Motor neuron (in vitro differentiated cells): ENCODE measurements at regions not wholly inside any gene's neighbourhood (a gene's known extent, or its start where the extent isn't known, plus 50 kb on each side); places are given as distances from the start of the nearest gene placed in this dataset.
"Not testable (repeated sequence)": the region's sequence is repeated elsewhere in the genome, so short reads cannot be mapped to it uniquely, and the experiment has no call there.

Experiments
- ATAC-seq, 8 experiments: fragments of 200-7000 bp; cut with Tn5 transposase; replicated peaks in 6 of 8; 2 replicates each; pipeline ENCODE4 v1.8.0; 2021; ENCODE audit warnings: mild to moderate bottlenecking in 8 of 8, moderate library complexity in 8 of 8
- H3K27ac ChIP-seq, 2 donors: fragments of 250-450 bp; sonication (Bioruptor Pico); 2 replicates each; pipeline ENCODE4 v1.9.0; 2021; ENCODE audit warnings: antibody characterized with exemption in 2 of 2, mild to moderate bottlenecking in 2 of 2, moderate library complexity in 1 of 2
- H3K4me1 ChIP-seq, 2 donors: fragments of 250-450 bp; sonication (Bioruptor Pico); replicated peaks in 1 of 2; 2 replicates each; pipeline ENCODE4 v1.6.1; 2021; ENCODE audit warnings: antibody characterized with exemption in 2 of 2, mild to moderate bottlenecking in 2 of 2, moderate library complexity in 1 of 2
- H3K4me3 ChIP-seq, 5 donors: fragments of 250-450 bp; sonication (Bioruptor Pico); 2 replicates each; pipeline ENCODE4 v1.9.0; 2021; ENCODE audit warnings: antibody characterized with exemption in 5 of 5, mild to moderate bottlenecking in 5 of 5, moderate library complexity in 4 of 5
- whole genome bisulfite sequencing, 10 experiments: fragments of 450-650 bp; shearing (Covaris generic); methylation state at CpG; one replicate each; pipeline ENCODE4 v1.0.0; 2022; 5-methylcytosine and 5-hydroxymethylcytosine counted together
- in situ Hi-C, 9 experiments: fragments of 400-800 bp; cut with MboI; loops; one replicate each; pipeline ENCODE4 v1.15.0; 2021; ENCODE audit warnings: low sequenced_read_pairs in 9 of 9, low pct_unique_long_range_greater_than_20kb in 2 of 9; ENCODE audit not compliant: unreplicated experiment in 9 of 9

DNA sequence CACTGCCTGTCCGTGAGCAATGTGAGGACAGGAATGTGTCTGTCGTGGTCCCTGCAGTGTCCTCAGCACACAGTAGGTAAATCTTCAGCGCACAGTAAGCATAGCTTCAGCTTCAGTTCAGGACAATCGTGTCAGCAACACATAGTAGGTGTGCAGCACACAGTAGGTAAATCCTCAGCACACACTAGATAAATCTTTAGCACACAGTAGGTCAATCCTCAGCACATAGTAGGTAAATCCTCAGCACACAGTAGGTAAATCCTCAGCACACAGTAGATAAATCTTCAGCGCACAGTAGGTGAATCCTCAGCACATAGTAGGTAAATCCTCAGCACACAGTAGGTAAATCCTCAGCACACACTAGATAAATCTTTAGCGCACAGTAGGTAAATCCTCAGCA, 102.4 kb downstream of the MICALL2 start:
- WGBS, 10 experiments, result 72 to 100% (median 91%) methylated on average over 1 to 4 of the region's 6 CpGs; no CpG with 5 or more reads in 3 of the 10 experiments
- H3K4me3 ChIP-seq, H3K4me1 ChIP-seq, H3K27ac ChIP-seq, in situ Hi-C loops, ATAC-seq: not testable (repeated sequence)

DNA sequence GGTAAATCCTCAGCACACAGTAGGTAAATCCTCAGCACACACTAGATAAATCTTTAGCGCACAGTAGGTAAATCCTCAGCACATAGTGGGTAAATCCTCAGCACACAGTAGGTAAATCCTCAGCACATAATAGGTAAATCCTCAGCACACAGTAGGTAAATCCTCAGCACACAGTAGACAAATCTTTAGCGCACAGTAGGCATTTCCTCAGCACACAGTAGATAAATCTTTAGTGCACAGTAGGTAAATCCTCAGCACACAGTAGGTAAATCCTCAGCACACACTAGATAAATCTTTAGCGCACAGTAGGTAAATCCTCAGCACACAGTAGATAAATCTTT, 102.0 kb downstream of the MICALL2 start:
- H3K4me1 ChIP-seq, in situ Hi-C loops, ATAC-seq, H3K27ac ChIP-seq, H3K4me3 ChIP-seq: not testable (repeated sequence)
- WGBS, 10 experiments, result 86 to 100% (median 100%) methylated on average over 1 to 2 of the region's 3 CpGs; no CpG with 5 or more reads in 4 of the 10 experiments

DNA sequence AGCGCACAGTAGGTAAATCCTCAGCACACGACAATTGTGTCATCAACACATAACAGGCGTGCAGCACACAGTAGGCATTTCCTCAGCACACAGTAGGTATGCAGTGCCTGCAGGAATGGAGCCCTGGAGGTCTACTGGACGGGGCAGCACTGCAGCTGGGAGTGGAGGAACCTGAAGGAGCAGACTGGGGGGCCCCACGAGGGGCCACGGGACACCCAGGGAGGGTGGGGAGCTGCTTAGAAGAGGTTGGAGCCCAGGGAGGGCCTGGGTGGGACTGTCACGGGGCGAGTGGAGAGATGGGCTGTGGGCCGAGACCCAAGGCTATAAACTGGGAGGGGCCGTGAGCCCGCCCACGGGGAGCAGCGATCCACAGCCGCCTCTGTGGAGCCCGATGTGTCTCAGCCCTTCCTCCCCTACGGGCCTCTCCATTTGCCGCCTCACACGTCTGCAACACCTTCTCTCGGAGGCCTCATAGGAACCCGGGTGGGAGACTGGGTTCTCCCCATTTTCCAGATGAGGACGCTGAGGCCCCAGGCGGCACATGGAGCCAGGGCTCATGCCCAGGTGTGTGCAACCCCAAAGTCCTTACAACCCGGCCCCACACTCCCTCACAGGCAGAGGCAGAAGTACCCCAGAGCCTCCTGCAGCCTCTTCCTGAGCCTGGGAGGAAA, 101.5 kb downstream of the MICALL2 start:
- 55 to 100% (median 83%) methylated on average over 1 to 4 of the region's 23 CpGs; no CpG with 5 or more reads in 3 of the 10 experiments for WGBS, 10 experiments
- no peak overlapping the region for H3K27ac ChIP-seq
- peak in 5 of 8 experiments; percentile 14 to 62 (median 32) for ATAC-seq
- no peak overlapping the region for H3K4me3 ChIP-seq
- H3K4me1 ChIP-seq, result no peaks in the 10 kb centered on the region
- in situ Hi-C loops, result no loop called here

DNA sequence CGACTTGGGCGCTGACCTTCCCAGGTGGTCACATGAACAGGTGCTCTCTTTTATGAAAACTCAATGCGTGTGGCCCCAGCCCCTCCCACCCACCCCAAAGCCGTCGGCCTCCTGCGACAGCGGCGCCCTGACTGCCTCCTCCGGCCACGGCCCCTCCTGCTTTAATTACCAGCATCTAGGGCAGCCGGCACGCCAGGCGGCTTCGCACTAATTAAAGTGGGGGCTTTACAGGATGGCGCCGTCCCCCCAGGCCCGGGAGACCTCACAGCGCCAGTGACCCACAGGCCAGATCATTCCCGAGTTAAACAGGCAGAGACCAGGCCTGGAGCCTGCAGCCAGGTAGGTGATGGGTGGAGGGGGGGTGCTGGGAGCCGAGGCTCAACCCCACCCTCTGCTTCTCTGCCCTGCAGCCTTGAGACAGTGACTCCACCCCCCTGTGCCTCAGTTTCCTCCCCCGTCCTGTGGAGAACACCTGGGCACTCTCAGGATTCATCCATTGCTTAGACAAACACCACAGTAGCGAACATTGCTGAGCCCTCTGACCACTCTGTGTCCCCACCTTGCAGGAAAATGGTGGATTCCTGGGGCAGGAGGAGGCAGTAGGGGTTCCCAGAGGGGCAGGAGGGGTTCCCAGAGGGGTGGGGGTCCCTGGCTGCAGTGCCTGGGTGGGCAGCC, 100.8 kb downstream of the MICALL2 start:
- no peak overlapping the region for H3K27ac ChIP-seq
- ATAC-seq, result no peak
- in situ Hi-C loops, result no loop called here
- 0% methylated on average over 1 of the region's 22 CpGs; no CpG with 5 or more reads in 9 of the 10 experiments for WGBS, 10 experiments
- H3K4me1 ChIP-seq, result no peaks in the 10 kb centered on the region
- no peak overlapping the region for H3K4me3 ChIP-seq

DNA sequence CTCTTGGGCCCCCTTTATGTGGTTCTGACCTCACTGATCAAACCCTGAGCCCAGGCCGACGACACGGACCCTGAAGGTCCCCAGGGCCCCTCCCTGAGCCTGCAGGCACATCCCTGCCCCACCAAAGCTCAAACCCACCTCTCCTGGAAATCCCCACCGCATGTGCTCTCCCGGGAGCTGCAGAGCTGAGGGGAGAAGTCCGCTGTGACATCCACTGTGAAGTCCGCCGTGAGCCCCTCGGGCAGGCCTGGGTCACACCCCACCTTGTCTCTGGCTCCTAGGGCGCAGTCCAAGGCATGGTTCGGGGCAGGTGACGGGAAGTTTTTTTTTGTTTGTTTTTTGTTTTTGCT, 100.2 kb downstream of the MICALL2 start:
- 50 to 100% (median 56%) methylated on average over 1 to 6 of the region's 12 CpGs; no CpG with 5 or more reads in 7 of the 10 experiments for WGBS, 10 experiments
- no peak overlapping the region for H3K4me3 ChIP-seq
- H3K4me1 ChIP-seq, result no peaks in the 10 kb centered on the region
- no peak for ATAC-seq
- in situ Hi-C loops, result no loop called here
- no peak overlapping the region for H3K27ac ChIP-seq

DNA sequence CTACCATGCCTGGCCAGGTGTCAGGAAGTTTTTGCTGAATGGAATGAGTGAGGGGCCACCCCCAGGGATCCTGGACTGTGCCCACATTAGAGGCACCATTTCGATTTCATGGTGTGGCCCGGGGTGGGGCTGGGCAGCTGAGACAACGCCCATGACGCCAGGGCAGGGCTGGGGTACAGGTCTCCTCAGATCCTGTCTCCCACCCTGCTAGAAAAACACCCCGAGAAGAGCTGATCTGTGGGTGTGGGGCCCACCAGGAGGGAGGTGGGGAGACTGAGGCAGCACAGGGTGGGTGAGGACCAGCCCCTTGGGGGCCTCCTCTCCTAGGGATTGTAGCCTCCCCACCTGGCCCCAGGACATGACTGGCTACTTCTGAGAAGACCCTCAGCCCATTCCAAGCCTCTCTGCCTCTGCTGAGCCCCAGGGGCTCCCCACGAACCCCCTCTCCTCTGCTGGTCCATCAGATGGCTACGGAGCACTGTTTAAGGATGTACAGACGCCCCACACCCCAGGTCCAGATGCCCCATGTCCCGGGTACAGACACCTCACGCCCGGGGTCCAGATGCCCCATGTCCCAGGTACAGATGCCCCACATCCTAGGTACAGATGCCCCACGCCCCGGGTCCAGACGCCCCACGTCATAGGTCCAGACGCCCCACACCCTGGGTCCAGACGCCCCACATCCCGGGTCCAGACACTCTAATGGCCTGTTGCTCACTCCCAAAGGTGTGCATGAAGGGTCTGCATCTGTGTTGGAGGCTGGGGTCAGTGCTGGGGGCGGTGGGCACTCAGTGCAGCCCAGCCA, 99.4 kb downstream of the MICALL2 start:
- WGBS, 10 experiments, result 100% methylated on average over 1 of the region's 19 CpGs; no CpG with 5 or more reads in 9 of the 10 experiments
- no peak for ATAC-seq
- Histone ChIP-seq H3K4me1 (no peaks in the 10 kb centered on the region), H3K27ac (no peak overlapping the region), H3K4me3 (no peak overlapping the region)
- in situ Hi-C loops, result no loop called here

DNA sequence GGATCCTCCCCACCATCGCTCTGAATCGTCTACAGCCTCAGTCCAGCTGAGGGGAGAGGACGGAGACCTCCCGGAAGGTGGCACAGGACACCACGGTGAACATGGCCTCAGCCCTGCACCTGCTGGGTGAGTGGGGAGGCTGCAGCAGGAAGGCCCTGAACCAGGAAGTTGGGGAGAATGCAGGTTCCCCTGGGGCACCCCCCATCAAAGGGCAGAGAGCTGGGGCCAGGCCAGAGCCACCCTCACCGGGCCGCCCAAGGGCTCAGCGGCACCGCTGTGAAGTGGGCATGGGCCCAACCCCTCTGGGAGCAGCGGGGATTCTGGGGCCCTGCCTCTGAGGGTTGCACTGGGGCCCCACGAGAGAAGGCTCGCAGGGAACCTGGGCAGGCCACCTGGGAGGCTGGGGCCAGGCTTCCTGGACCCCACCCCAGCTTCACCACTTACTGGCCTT, 98.7 kb downstream of the MICALL2 start:
- Histone ChIP-seq H3K27ac (no peak overlapping the region), H3K4me3 (no peak overlapping the region), H3K4me1 (no peaks in the 10 kb centered on the region)
- no peak for ATAC-seq
- in situ Hi-C loops, result no loop called here
- 50 to 100% (median 92%) methylated on average over 1 to 5 of the region's 12 CpGs; no CpG with 5 or more reads in 5 of the 10 experiments for WGBS, 10 experiments

DNA sequence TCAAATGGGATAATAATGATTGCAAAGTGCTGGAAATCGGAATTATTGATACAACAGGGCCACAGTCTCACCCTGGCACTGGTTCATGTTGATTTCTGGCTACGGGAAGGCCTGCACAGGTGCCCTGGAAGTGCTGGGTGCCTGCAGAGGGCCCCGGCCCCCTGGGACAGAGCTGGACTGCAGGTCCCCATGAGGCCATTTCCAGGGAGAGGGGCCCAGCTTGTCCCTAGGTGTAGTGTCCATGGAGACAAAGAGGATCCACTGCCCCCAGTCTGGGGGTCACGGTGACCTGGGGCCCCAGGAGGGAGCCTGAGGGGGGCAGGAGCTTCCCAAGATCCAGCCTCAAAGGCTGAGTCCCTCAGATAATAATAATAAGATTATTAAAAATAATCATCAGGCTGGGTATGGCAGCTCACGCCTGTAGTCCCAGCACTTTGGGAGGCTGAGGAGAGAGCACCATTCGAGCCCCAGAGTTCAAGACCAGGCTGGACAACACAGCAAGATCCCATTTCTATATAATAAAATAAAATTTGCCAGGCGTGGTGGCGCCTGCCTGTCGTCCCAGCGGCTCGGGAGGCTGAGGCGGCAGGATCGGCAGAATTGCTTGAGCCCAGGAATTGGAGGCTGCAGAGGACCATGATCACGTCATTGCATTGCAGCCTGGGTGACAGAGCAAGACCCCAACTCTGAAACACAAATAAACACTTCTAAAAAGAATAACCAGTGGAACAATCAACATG, 98.1 kb downstream of the MICALL2 start:
- no peak for ATAC-seq
- no peak overlapping the region for H3K4me3 ChIP-seq
- H3K27ac ChIP-seq, result no peak overlapping the region
- WGBS, 10 experiments, result 0 to 100% (median 77%) methylated on average over 1 to 9 of the region's 14 CpGs; no CpG with 5 or more reads in 4 of the 10 experiments
- in situ Hi-C loops, result no loop called here
- no peaks in the 10 kb centered on the region for H3K4me1 ChIP-seq

DNA sequence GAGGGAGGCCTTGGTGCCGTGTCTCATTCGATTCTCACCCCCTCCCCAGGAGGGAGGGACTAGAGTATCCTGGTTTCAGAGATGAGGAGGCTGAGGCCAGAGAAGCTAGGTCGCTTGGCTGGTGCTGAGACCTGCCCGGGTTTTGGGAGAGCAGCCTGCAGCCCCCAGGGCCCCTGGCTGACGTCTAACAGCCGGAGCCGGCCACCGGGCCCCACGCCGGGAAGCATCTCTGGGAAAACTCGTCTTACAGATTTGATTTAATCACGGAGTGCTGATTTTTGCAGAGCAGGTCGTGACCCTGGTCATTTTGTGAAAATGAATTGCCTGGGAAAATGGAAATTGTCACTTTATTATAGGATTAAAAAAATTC, 97.5 kb downstream of the MICALL2 start:
- 40 to 67% (median 59%) methylated on average over 1 to 9 of the region's 13 CpGs; no CpG with 5 or more reads in 2 of the 10 experiments for WGBS, 10 experiments
- H3K27ac ChIP-seq, result no peak overlapping the region
- no peaks in the 10 kb centered on the region for H3K4me1 ChIP-seq
- peak in 2 of 8 experiments; percentile 31 to 33 for ATAC-seq
- H3K4me3 ChIP-seq, result no peak overlapping the region
- in situ Hi-C loops, result no loop called here

DNA sequence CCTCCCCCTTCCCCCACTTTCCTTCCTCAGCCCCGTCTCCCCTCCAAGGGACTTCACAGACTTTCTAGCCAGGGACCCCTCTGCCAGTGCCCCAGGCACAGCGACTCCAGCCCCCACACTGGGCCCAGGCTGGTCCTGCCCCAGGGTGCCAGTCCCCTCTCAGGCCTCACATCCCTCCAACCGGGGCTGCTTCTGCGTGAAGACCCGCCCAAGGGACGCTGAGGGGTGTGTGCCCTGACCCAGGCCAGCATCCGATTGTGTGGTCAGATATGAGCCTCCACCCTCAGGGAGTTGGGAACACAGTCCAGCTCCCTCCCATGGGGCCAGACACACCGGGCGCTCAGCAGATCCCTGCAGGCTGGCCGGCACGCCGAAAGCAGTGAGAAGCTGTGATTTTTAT, 97.0 kb downstream of the MICALL2 start:
- H3K4me1 ChIP-seq, result no peaks in the 10 kb centered on the region
- no peak overlapping the region for H3K27ac ChIP-seq
- H3K4me3 ChIP-seq, result no peak overlapping the region
- ATAC-seq, result no peak
- 63 to 80% methylated on average over 4 to 8 of the region's 12 CpGs; no CpG with 5 or more reads in 8 of the 10 experiments for WGBS, 10 experiments
- in situ Hi-C loops, result no loop called here

DNA sequence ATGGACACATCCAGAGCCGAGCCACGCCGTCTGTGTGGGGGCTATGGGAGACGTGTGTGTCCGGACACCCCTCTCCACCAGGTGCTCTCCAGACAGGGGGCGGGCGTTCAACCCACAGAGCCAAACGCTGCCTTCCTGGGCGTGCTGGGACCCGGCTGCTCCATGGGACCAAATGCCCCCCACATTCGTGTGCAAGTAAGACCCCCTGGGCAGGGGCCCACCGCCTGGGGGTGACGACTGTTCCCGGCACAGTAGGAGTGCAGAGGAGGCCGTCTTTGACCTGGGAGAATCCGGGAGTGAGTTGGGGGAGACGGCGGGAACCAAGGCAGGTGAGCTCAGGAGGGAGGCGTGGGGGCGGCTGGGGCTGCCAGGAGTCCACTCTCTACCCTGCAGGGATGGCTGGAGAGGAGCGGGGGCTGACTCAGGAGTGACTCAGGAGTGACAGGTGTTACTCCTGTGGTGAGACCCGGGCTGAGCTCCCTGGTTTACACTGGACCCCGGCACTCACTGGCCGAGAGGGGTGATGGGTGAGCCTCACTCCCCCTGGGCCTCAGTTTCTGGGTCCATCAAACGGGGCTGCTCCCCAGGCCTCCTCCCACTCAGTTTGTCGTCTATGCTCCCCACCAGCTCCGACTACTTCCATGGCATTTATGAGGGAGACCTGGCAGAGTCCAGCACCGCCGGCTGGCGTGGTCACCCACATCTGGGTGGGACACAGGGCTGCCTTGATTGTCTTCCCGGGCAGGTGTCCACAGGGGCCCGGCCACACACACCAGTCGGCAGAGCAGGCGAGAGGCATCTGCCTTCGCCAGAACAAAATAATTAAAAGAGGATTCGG, 95.0 kb downstream of the MICALL2 start:
- H3K4me3 ChIP-seq, result no peak overlapping the region
- in situ Hi-C loops, result no loop called here
- no peak overlapping the region for H3K27ac ChIP-seq
- WGBS, 10 experiments, result 0 to 80% (median 59%) methylated on average over 1 to 8 of the region's 36 CpGs; no CpG with 5 or more reads in 4 of the 10 experiments
- ATAC-seq, result no peak
- H3K4me1 ChIP-seq, result no peaks in the 10 kb centered on the region

DNA sequence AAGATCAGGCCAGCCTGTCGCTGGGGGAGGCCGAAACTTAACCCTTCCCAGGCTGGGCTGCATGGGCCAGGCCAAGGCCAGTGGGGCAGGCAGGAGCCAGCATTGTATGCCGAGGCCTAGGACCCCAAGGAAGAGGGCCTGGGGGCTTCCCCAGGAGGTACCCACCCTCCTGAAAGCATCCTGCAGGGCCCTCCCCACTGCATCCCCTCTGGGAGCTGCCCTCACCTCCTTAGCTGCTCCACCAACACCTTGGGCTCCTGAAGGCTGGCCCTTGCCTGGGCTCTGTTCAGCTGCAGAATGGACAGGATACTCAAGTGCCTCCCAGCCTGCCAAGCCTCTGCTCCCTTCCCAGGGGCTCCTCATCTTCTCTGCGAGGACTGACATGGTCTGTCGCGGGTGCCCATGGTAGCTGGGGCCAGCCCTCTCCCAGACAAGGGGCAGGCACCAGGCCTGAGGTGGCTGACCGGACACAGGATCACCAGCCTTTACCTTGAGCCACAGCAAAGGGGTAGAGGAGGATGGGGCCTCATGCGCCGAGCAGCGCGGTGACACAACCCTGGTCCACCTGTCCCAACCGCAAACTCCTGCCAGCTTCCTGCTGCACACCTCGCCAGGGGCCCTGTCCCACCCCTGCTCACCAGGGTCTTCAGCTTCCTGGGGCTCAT, 94.2 kb downstream of the MICALL2 start:
- Histone ChIP-seq H3K4me3 (no peak overlapping the region), H3K4me1 (no peaks in the 10 kb centered on the region), H3K27ac (no peak overlapping the region)
- 0 to 100% (median 79%) methylated on average over 1 to 5 of the region's 13 CpGs; no CpG with 5 or more reads in 4 of the 10 experiments for WGBS, 10 experiments
- no peak for ATAC-seq
- in situ Hi-C loops, result no loop called here
